ENCODE measurements at regions not wholly inside any gene's neighbourhood (a gene's known extent, or its start where the extent isn't known, plus 50 kb on each side); places are given as distances from the start of the nearest gene placed in this dataset.

GRCh38 chr9:28847331-28847730, 1274.0 kb upstream of the C9orf72 start:
- TF ChIP-seq, protein P1, sequence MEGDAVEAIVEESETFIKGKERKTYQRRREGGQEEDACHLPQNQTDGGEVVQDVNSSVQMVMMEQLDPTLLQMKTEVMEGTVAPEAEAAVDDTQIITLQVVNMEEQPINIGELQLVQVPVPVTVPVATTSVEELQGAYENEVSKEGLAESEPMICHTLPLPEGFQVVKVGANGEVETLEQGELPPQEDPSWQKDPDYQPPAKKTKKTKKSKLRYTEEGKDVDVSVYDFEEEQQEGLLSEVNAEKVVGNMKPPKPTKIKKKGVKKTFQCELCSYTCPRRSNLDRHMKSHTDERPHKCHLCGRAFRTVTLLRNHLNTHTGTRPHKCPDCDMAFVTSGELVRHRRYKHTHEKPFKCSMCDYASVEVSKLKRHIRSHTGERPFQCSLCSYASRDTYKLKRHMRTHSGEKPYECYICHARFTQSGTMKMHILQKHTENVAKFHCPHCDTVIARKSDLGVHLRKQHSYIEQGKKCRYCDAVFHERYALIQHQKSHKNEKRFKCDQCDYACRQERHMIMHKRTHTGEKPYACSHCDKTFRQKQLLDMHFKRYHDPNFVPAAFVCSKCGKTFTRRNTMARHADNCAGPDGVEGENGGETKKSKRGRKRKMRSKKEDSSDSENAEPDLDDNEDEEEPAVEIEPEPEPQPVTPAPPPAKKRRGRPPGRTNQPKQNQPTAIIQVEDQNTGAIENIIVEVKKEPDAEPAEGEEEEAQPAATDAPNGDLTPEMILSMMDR (IDR thresholded peaks at IDR 0.05) = no peak
- no peak for TF ChIP-seq POLR2A (IDR thresholded peaks at IDR 0.05; ENCODE audit: low read depth)
- TF ChIP-seq POLR2AphosphoS5 (IDR thresholded peaks at IDR 0.05) = no peak

Data from esophagus muscularis mucosa (tissue), 3 donors.